ENCODE measurements at regions not wholly inside any gene's neighbourhood (a gene's known extent, or its start where the extent isn't known, plus 50 kb on each side); places are given as distances from the start of the nearest gene placed in this dataset.

GRCh38 chr12:74896186-74896585 lies 313.5 kb downstream of the KCNC2 start:
- Mint-ChIP-seq H3K36me3 (ENCODE audit: insufficient read depth, unreplicated experiment) (no peaks in the 10 kb centered on the region), H3K4me3 (ENCODE audit: unreplicated experiment) (no peak overlapping the region), H3K4me1 (ENCODE audit: low read depth, unreplicated experiment) (no peaks in the 10 kb centered on the region), H3K9me3 (ENCODE audit: unreplicated experiment) (no peaks in the 10 kb centered on the region), H3K27me3 (ENCODE audit: insufficient read depth, unreplicated experiment) (no peaks in the 10 kb centered on the region), H3K27ac (ENCODE audit: unreplicated experiment) (no peak overlapping the region)
- no peaks in the 10 kb centered on the region for H3K27me3 ChIP-seq (replicated peaks; ENCODE audit: control insufficient read depth, insufficient read depth, low read length)
- no TSS peak for BruUV-seq (replicated peaks)
- H3K4me1 ChIP-seq, result peaks cover 6% of the 10 kb centered on the region; the same call in 1 of the 2 replicates
- no peak overlapping the region for H3K4me3 ChIP-seq (ENCODE audit: low read depth, low read length)
- TF ChIP-seq CTCF (IDR thresholded peaks at IDR 0.05; ENCODE audit: insufficient read depth in 1 of 2, low read depth in 1 of 2, low read length in 1 of 2, severe bottlenecking in 1 of 2, unreplicated experiment in 1 of 2), result no peak
- CTCF ChIA-PET, result no interaction called here
- no peak for DNase-seq
- intact Hi-C loops (cut with micrococcal nuclease; ENCODE audit: unreplicated experiment), result no loop called here
- H3K9me3 ChIP-seq, result no peaks in the 10 kb centered on the region
- POLR2A ChIA-PET, result no interaction called here
- no peaks in the 10 kb centered on the region for H3K36me3 ChIP-seq (ENCODE audit: control insufficient read depth, insufficient read depth, low read length)

GRCh38 chr12:74897425-74898211 lies 312.0 kb downstream of the KCNC2 start:
- no peaks in the 10 kb centered on the region for H3K4me1 Mint-ChIP-seq (ENCODE audit: low read depth, unreplicated experiment)
- H3K4me3 Mint-ChIP-seq (ENCODE audit: unreplicated experiment), result no peak overlapping the region
- Histone ChIP-seq H3K36me3 (ENCODE audit: control insufficient read depth, insufficient read depth, low read length) (no peaks in the 10 kb centered on the region), H3K4me1 (no peaks in the 10 kb centered on the region), H3K27me3 (replicated peaks; ENCODE audit: control insufficient read depth, insufficient read depth, low read length) (no peaks in the 10 kb centered on the region), H3K4me3 (ENCODE audit: low read depth, low read length) (no peak overlapping the region), H3K9me3 (no peaks in the 10 kb centered on the region)
- no peaks in the 10 kb centered on the region for H3K36me3 Mint-ChIP-seq (ENCODE audit: insufficient read depth, unreplicated experiment)
- intact Hi-C loops (cut with micrococcal nuclease; ENCODE audit: unreplicated experiment), result no loop called here
- H3K27me3 Mint-ChIP-seq (ENCODE audit: insufficient read depth, unreplicated experiment), result no peaks in the 10 kb centered on the region
- BruUV-seq (replicated peaks), result no TSS peak
- CTCF ChIA-PET, result no interaction called here
- TF ChIP-seq CTCF (IDR thresholded peaks at IDR 0.05; ENCODE audit: insufficient read depth in 1 of 2, low read depth in 1 of 2, low read length in 1 of 2, severe bottlenecking in 1 of 2, unreplicated experiment in 1 of 2), result no peak
- no peaks in the 10 kb centered on the region for H3K9me3 Mint-ChIP-seq (ENCODE audit: unreplicated experiment)
- POLR2A ChIA-PET, result no interaction called here
- DNase-seq, result no peak
- H3K27ac Mint-ChIP-seq (ENCODE audit: unreplicated experiment), result no peak overlapping the region

- Mint-ChIP-seq H3K36me3 (ENCODE audit: insufficient read depth, unreplicated experiment) (no peaks in the 10 kb centered on the region), H3K27me3 (ENCODE audit: insufficient read depth, unreplicated experiment) (no peaks in the 10 kb centered on the region), H3K4me1 (ENCODE audit: low read depth, unreplicated experiment) (no peaks in the 10 kb centered on the region), H3K27ac (ENCODE audit: unreplicated experiment) (no peak overlapping the region), H3K9me3 (ENCODE audit: unreplicated experiment) (no peaks in the 10 kb centered on the region), H3K4me3 (ENCODE audit: unreplicated experiment) (no peak overlapping the region)
- intact Hi-C loops (cut with micrococcal nuclease; ENCODE audit: unreplicated experiment), result no loop called here
- H3K4me1 ChIP-seq, result no peaks in the 10 kb centered on the region
- no peaks in the 10 kb centered on the region for H3K36me3 ChIP-seq (ENCODE audit: control insufficient read depth, insufficient read depth, low read length)
- TF ChIP-seq CTCF (IDR thresholded peaks at IDR 0.05; ENCODE audit: insufficient read depth in 1 of 2, low read depth in 1 of 2, low read length in 1 of 2, severe bottlenecking in 1 of 2, unreplicated experiment in 1 of 2), result no peak
- BruUV-seq (replicated peaks), result no TSS peak
- H3K27me3 ChIP-seq (replicated peaks; ENCODE audit: control insufficient read depth, insufficient read depth, low read length), result no peaks in the 10 kb centered on the region
- H3K9me3 ChIP-seq, result no peaks in the 10 kb centered on the region
- ChIA-PET POLR2A (no interaction called here), CTCF (no interaction called here)
- DNase-seq, result no peak
- H3K4me3 ChIP-seq (ENCODE audit: low read depth, low read length), result no peak overlapping the region
Observed at GRCh38 chr12:74899031-74899829, 310.4 kb downstream of the KCNC2 start.

Data from Caco-2 (cell line).